ENCODE measurements at regions not wholly inside any gene's neighbourhood (a gene's known extent, or its start where the extent isn't known, plus 50 kb on each side); places are given as distances from the start of the nearest gene placed in this dataset.

DNA sequence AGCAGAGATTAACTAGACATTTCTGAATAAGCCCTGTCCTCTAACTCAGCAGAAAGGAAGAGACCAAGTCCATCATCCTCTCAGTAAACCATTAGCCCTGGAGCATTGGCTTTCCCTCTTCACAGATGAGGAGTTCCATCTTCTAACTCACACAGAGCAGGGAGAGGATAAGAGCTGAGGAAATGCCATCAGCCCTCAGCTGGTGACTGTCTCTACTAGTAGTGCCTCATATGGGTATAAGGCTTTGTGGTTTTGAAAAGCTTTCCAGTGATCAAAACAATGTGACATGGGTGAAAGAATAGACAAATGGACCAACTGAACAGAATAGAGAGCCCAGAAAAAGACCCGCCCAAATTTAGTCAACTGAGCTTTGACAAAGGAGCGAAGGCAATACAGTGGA lies 197.2 kb upstream of the NUDT4 start:
- no peaks in the 10 kb centered on the region for H4K20me1 ChIP-seq (ENCODE audit: control insufficient read depth, extremely low read depth, insufficient read depth, low read length)
- H3K36me3 ChIP-seq (ENCODE audit: control insufficient read depth, insufficient read depth, low read length) = no peaks in the 10 kb centered on the region
- H3K9ac ChIP-seq (ENCODE audit: insufficient read depth, low read length) = no peak overlapping the region
- H3K27me3 ChIP-seq (ENCODE audit: control insufficient read depth, insufficient read depth, low read length) = no peaks in the 10 kb centered on the region
- no peaks in the 10 kb centered on the region for H3K79me2 ChIP-seq (ENCODE audit: control insufficient read depth, insufficient read depth, low read length)
- no peak overlapping the region for H3K4me2 ChIP-seq (ENCODE audit: extremely low read depth, insufficient read depth, low read length)
- H3K27ac ChIP-seq (ENCODE audit: insufficient read depth, low read length) = no peak overlapping the region
- H3K4me1 ChIP-seq (ENCODE audit: control insufficient read depth, extremely low read depth, insufficient read depth, low read length) = peaks cover 18% of the 10 kb centered on the region
- no peaks in the 10 kb centered on the region for H3K9me3 ChIP-seq (ENCODE audit: control insufficient read depth, insufficient read depth, low read depth, low read length)
- DNase-seq (ENCODE audit: low read depth in 2 of 2) = peak in 1 of 2 donors; percentile 30
- H2AFZ ChIP-seq (ENCODE audit: low read length) = no peak overlapping the region
- H3K4me3 ChIP-seq (replicated peaks in 1 of 4; ENCODE audit: control extremely low read depth in 1 of 4, insufficient read depth in 1 of 4, low read depth in 3 of 4, low read length in 4 of 4) = no peak overlapping the region
- TF ChIP-seq, protein P1, sequence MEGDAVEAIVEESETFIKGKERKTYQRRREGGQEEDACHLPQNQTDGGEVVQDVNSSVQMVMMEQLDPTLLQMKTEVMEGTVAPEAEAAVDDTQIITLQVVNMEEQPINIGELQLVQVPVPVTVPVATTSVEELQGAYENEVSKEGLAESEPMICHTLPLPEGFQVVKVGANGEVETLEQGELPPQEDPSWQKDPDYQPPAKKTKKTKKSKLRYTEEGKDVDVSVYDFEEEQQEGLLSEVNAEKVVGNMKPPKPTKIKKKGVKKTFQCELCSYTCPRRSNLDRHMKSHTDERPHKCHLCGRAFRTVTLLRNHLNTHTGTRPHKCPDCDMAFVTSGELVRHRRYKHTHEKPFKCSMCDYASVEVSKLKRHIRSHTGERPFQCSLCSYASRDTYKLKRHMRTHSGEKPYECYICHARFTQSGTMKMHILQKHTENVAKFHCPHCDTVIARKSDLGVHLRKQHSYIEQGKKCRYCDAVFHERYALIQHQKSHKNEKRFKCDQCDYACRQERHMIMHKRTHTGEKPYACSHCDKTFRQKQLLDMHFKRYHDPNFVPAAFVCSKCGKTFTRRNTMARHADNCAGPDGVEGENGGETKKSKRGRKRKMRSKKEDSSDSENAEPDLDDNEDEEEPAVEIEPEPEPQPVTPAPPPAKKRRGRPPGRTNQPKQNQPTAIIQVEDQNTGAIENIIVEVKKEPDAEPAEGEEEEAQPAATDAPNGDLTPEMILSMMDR (conservative IDR thresholded peaks at IDR 0.05 in 1 of 2, IDR thresholded peaks at IDR 0.05 in 1 of 2; ENCODE audit: low read depth in 1 of 2, low read length in 2 of 2) = no peak
- no peak for TF ChIP-seq EZH2 (IDR thresholded peaks at IDR 0.05; ENCODE audit: low read length, missing control alignments)

DNA sequence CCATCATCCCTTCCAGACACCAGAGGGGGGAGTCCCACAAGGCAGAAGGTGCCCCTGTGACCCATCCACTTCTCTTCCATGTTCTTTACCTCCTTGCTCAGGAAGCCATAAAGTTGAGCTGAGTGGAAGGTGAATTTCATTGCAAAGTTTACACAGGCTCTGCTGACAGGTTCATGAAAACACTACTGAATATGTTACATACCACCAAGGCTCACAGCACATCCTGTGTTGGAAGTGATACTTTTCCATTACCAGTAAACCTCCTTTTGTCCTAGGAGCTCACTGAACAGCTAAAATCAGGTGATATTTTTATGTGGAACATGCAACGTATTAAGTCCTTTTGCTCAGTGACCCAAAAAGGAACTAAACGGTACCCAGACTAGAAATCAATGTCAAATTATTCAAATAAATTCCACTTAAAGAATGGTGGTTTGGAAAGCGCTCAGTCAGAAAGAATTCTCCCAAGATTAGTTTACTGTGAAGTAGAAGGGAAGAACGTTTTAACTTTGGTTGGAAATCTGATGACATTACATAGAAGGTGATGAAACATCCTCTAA lies 196.2 kb upstream of the NUDT4 start:
- H3K9ac ChIP-seq (ENCODE audit: insufficient read depth, low read length) = no peak overlapping the region
- no peaks in the 10 kb centered on the region for H3K79me2 ChIP-seq (ENCODE audit: control insufficient read depth, insufficient read depth, low read length)
- no peaks in the 10 kb centered on the region for H3K36me3 ChIP-seq (ENCODE audit: control insufficient read depth, insufficient read depth, low read length)
- peak in 1 of 2 donors; percentile 84 for DNase-seq (ENCODE audit: low read depth in 2 of 2)
- H3K4me1 ChIP-seq (ENCODE audit: control insufficient read depth, extremely low read depth, insufficient read depth, low read length) = peaks cover 13% of the 10 kb centered on the region
- H3K9me3 ChIP-seq (ENCODE audit: control insufficient read depth, insufficient read depth, low read depth, low read length) = no peaks in the 10 kb centered on the region
- no peaks in the 10 kb centered on the region for H3K27me3 ChIP-seq (ENCODE audit: control insufficient read depth, insufficient read depth, low read length)
- H4K20me1 ChIP-seq (ENCODE audit: control insufficient read depth, extremely low read depth, insufficient read depth, low read length) = no peaks in the 10 kb centered on the region
- no peak overlapping the region for H3K4me3 ChIP-seq (replicated peaks in 1 of 4; ENCODE audit: control extremely low read depth in 1 of 4, insufficient read depth in 1 of 4, low read depth in 3 of 4, low read length in 4 of 4)
- no peak overlapping the region for H3K27ac ChIP-seq (ENCODE audit: insufficient read depth, low read length)
- H3K4me2 ChIP-seq (ENCODE audit: extremely low read depth, insufficient read depth, low read length) = no peak overlapping the region
- TF ChIP-seq, protein P1 (conservative IDR thresholded peaks at IDR 0.05 in 1 of 2, IDR thresholded peaks at IDR 0.05 in 1 of 2; ENCODE audit: low read depth in 1 of 2, low read length in 2 of 2) = no peak
- no peak for TF ChIP-seq EZH2 (IDR thresholded peaks at IDR 0.05; ENCODE audit: low read length, missing control alignments)
- no peak overlapping the region for H2AFZ ChIP-seq (ENCODE audit: low read length)

DNA sequence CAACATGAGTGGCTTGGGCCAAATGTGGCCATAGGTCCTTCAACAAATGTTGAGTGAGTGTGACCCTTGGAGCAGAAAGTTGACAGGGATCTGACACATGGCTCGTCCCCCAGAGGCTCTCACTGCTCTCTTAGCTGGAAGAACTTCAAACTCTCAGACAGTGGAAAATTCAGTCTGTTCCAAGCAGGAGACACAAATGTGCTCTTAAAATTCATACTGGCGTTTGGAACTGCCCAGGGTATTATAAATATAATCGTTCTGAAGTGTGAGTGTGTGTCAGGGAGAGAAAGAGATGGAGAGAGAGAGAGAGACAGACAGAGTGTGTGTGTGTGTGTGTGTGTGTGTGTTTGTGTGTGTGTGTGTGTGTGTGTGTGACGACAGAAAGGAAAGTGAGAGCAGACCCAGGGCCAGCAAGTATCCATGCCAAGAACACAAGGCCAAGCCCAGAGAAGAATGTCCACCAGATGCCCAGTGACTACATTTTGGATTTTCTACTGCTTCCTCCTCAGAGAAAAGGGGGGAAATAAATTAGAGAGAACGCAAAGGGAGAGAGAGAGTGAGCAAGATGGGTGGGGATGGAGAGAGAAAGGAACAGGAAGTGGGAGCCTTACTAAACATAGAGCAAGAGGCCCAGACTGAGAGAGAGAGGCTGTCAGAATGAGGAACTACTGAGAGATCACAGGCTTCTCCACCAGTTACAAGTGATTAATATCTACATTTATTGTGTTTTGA lies 193.6 kb upstream of the NUDT4 start:
- Histone ChIP-seq H3K4me2 (ENCODE audit: extremely low read depth, insufficient read depth, low read length) (no peak overlapping the region), H3K36me3 (ENCODE audit: control insufficient read depth, insufficient read depth, low read length) (no peaks in the 10 kb centered on the region), H4K20me1 (ENCODE audit: control insufficient read depth, extremely low read depth, insufficient read depth, low read length) (no peaks in the 10 kb centered on the region), H3K9me3 (ENCODE audit: control insufficient read depth, insufficient read depth, low read depth, low read length) (no peaks in the 10 kb centered on the region), H2AFZ (ENCODE audit: low read length) (peak overlapping the region; percentile 84), H3K4me3 (replicated peaks in 1 of 4; ENCODE audit: control extremely low read depth in 1 of 4, insufficient read depth in 1 of 4, low read depth in 3 of 4, low read length in 4 of 4) (no peak overlapping the region), H3K79me2 (ENCODE audit: control insufficient read depth, insufficient read depth, low read length) (no peaks in the 10 kb centered on the region), H3K27ac (ENCODE audit: insufficient read depth, low read length) (peak overlapping the region; percentile 18), H3K4me1 (ENCODE audit: control insufficient read depth, extremely low read depth, insufficient read depth, low read length) (peaks cover 7% of the 10 kb centered on the region), H3K9ac (ENCODE audit: insufficient read depth, low read length) (no peak overlapping the region), H3K27me3 (ENCODE audit: control insufficient read depth, insufficient read depth, low read length) (no peaks in the 10 kb centered on the region)
- no peak for TF ChIP-seq EZH2 (IDR thresholded peaks at IDR 0.05; ENCODE audit: low read length, missing control alignments)
- TF ChIP-seq, protein P1 (conservative IDR thresholded peaks at IDR 0.05 in 1 of 2, IDR thresholded peaks at IDR 0.05 in 1 of 2; ENCODE audit: low read depth in 1 of 2, low read length in 2 of 2) = no peak
- DNase-seq (ENCODE audit: low read depth in 2 of 2) = peak; percentile 40 to 63
